CD14-positive monocyte (primary cell): ENCODE measurements at regions not wholly inside any gene's neighbourhood (a gene's known extent, or its start where the extent isn't known, plus 50 kb on each side); places are given as distances from the start of the nearest gene placed in this dataset.

Experiments used
- DNase-seq, 3 donors: peaks; one replicate each; pipeline ENCODE4 v3.0.0-alpha.2; 2011 to 2022
- H2AFZ ChIP-seq: 2 replicates; pipeline ENCODE4 v1.6.0; 2012; ENCODE audit warnings: mild to moderate bottlenecking, low read depth, low read length, inconsistent platforms; ENCODE audit not compliant: insufficient read depth, poor library complexity, severe bottlenecking
- H3K27ac ChIP-seq, 2 donors: 1 replicate in 1 of 2; 2 replicates in 1 of 2; pipeline ENCODE4 v1.5.1; 2012 to 2013; ENCODE audit warnings: low read length in 2 of 2, control low read depth in 1 of 2, inconsistent platforms in 1 of 2, low read depth in 1 of 2, mild to moderate bottlenecking in 1 of 2
- H3K27me3 ChIP-seq, 2 donors: one replicate each; pipeline versions ENCODE4 v1.6.0 to v1.6.1; 2011 to 2013; ENCODE audit warnings: low read length in 2 of 2; ENCODE audit not compliant: control insufficient read depth in 2 of 2, insufficient read depth in 2 of 2
- H3K36me3 ChIP-seq, 2 donors: replicated peaks in 1 of 2; 1 replicate in 1 of 2; 2 replicates in 1 of 2; pipeline versions ENCODE4 v1.5.1 to v1.6.1; 2012 to 2013; ENCODE audit warnings: low read length in 2 of 2, control low read depth in 1 of 2, inconsistent platforms in 1 of 2, mild to moderate bottlenecking in 1 of 2; ENCODE audit not compliant: insufficient read depth in 2 of 2, control insufficient read depth in 1 of 2
- H3K4me1 ChIP-seq, 2 donors: 1 replicate in 1 of 2; 2 replicates in 1 of 2; pipeline versions ENCODE4 v1.5.1 to v1.6.1; 2012 to 2013; ENCODE audit warnings: low read length in 2 of 2, control low read depth in 1 of 2, inconsistent platforms in 1 of 2, mild to moderate bottlenecking in 1 of 2, moderate library complexity in 1 of 2; ENCODE audit not compliant: insufficient read depth in 2 of 2, control insufficient read depth in 1 of 2
- H3K4me2 ChIP-seq: replicated peaks from 2 replicates; pipeline ENCODE3; 2012; ENCODE audit warnings: low read length, moderate library complexity, mild to moderate bottlenecking; ENCODE audit not compliant: poor library complexity, severe bottlenecking; ENCODE audit errors: extremely low read depth
- H3K4me3 ChIP-seq, 3 experiments: fragments of 200-600 bp in 1 of 3; sonication (generic) in 1 of 3; replicated peaks in 1 of 3; 1 replicate in 2 of 3; 2 replicates in 1 of 3; pipeline ENCODE4 v1.5.1; 2011 to 2013; ENCODE audit warnings: low read length in 3 of 3, mild to moderate bottlenecking in 3 of 3, control low read depth in 2 of 3, low read depth in 2 of 3, inconsistent platforms in 1 of 3, moderate library complexity in 1 of 3
- H3K79me2 ChIP-seq: 2 replicates; pipeline ENCODE4 v1.6.0; 2012; ENCODE audit warnings: mild to moderate bottlenecking, control low read depth, inconsistent platforms, low read length, moderate library complexity; ENCODE audit not compliant: insufficient read depth
- H3K9ac ChIP-seq: 2 replicates; pipeline ENCODE4 v1.6.0; 2017; ENCODE audit warnings: low read length, mild to moderate bottlenecking; ENCODE audit not compliant: insufficient read depth, poor library complexity, severe bottlenecking
- H3K9me3 ChIP-seq, 2 donors: replicated peaks in 1 of 2; 1 replicate in 1 of 2; 2 replicates in 1 of 2; pipeline versions ENCODE4 v1.5.1 to v1.6.1; 2012 to 2013; ENCODE audit warnings: low read length in 2 of 2, control low read depth in 1 of 2; ENCODE audit not compliant: control insufficient read depth in 1 of 2, insufficient read depth in 1 of 2
- H4K20me1 ChIP-seq: 2 replicates; pipeline ENCODE4 v1.6.0; 2012; ENCODE audit warnings: mild to moderate bottlenecking, low read length, control low read depth, moderate library complexity; ENCODE audit not compliant: insufficient read depth
- H3K27ac Mint-ChIP-seq, 7 donors: one replicate each; pipeline ENCODE4 v1.8.0; 2020; ENCODE audit warnings: mild to moderate bottlenecking in 7 of 7, mixed read lengths in 7 of 7, moderate library complexity in 6 of 7, inconsistent platforms in 2 of 7
- H3K27me3 Mint-ChIP-seq, 3 donors: one replicate each; pipeline ENCODE4 v1.8.0; 2021 to 2022; ENCODE audit warnings: low read depth in 3 of 3, mild to moderate bottlenecking in 3 of 3, mixed read lengths in 3 of 3, moderate library complexity in 3 of 3, inconsistent platforms in 1 of 3
- H3K36me3 Mint-ChIP-seq, 2 donors: one replicate each; pipeline ENCODE4 v1.8.0; 2020; ENCODE audit warnings: mixed read lengths in 2 of 2, inconsistent platforms in 1 of 2, mild to moderate bottlenecking in 1 of 2
- H3K4me1 Mint-ChIP-seq: one replicate; pipeline ENCODE4 v1.8.0; 2020; ENCODE audit warnings: mild to moderate bottlenecking, mixed read lengths
- H3K4me3 Mint-ChIP-seq, 2 donors: one replicate each; pipeline ENCODE4 v1.8.0; 2020; ENCODE audit warnings: mild to moderate bottlenecking in 2 of 2, mixed read lengths in 2 of 2, moderate library complexity in 1 of 2
- H3K9me3 Mint-ChIP-seq, 7 donors: one replicate each; pipeline ENCODE4 v1.8.0; 2020 to 2022; ENCODE audit warnings: mixed read lengths in 7 of 7, mild to moderate bottlenecking in 6 of 7, moderate library complexity in 6 of 7, inconsistent platforms in 2 of 7
- WGBS: methylation state at CpG from one replicate; pipeline ENCODE4 v1.1.5; 2013; ENCODE audit warnings: missing lambda C conversion rate; ENCODE audit not compliant: insufficient coverage; 5-methylcytosine and 5-hydroxymethylcytosine counted together
- intact Hi-C, 2 donors: fragments of 100-400 bp; cut with micrococcal nuclease; formaldehyde crosslinking; loops; one replicate each; pipeline versions ENCODE4 v1.15.0 to v1.15.1; 2023
- TF ChIP-seq, protein P1 (sequence below): fragments of 200-600 bp; IDR thresholded peaks from one replicate; pipeline ENCODE4 v1.8.0; 2022; ENCODE audit warnings: antibody characterized with exemption, mild to moderate bottlenecking

DNA sequence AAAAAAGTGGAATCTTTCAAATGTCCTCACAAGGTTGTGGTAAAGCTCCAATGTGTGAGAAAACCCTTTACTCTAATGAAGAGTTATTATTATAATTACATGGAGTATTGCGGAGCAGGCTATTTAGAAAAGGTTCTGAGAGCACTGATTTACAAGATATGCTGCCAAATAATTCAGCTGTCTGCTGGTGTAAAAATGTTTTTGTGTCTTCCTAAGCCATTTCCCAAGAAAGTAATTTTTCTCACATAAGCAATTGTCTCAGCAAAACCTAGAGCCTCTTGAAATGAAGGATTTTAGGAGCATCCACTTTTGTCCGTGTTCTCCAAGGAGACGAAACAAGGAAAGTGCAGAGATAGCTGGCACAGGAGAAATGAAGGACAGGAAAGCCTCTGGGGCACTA is 229.6 kb upstream of the STARD13 start:
- Histone ChIP-seq H4K20me1 (no peaks in the 10 kb centered on the region), H3K79me2 (no peaks in the 10 kb centered on the region), H3K4me3 (no peak overlapping the region), H3K27me3 (no peaks in the 10 kb centered on the region), H3K36me3 (no peaks in the 10 kb centered on the region), H3K27ac (no peak overlapping the region), H3K9ac (no peak overlapping the region), H3K4me2 (no peak overlapping the region), H3K4me1 (peaks cover 0 to 7% of the 10 kb centered on the region in 2 donors), H2AFZ (no peak overlapping the region), H3K9me3 (no peaks in the 10 kb centered on the region)
- Mint-ChIP-seq H3K27ac (no peak overlapping the region), H3K4me3 (no peak overlapping the region), H3K4me1 (peaks cover 11% of the 10 kb centered on the region), H3K36me3 (no peaks in the 10 kb centered on the region), H3K27me3 (peaks cover 0 to 2% (median 1%) of the 10 kb centered on the region in 3 donors), H3K9me3 (peaks cover 0 to 3% (median under 1%) of the 10 kb centered on the region in 7 donors)
- intact Hi-C loops = no loop called here
- TF ChIP-seq, protein P1, sequence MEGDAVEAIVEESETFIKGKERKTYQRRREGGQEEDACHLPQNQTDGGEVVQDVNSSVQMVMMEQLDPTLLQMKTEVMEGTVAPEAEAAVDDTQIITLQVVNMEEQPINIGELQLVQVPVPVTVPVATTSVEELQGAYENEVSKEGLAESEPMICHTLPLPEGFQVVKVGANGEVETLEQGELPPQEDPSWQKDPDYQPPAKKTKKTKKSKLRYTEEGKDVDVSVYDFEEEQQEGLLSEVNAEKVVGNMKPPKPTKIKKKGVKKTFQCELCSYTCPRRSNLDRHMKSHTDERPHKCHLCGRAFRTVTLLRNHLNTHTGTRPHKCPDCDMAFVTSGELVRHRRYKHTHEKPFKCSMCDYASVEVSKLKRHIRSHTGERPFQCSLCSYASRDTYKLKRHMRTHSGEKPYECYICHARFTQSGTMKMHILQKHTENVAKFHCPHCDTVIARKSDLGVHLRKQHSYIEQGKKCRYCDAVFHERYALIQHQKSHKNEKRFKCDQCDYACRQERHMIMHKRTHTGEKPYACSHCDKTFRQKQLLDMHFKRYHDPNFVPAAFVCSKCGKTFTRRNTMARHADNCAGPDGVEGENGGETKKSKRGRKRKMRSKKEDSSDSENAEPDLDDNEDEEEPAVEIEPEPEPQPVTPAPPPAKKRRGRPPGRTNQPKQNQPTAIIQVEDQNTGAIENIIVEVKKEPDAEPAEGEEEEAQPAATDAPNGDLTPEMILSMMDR = no peak
- DNase-seq = no peak
- WGBS = no CpG with 5 or more reads among the region's 3 CpGs

DNA sequence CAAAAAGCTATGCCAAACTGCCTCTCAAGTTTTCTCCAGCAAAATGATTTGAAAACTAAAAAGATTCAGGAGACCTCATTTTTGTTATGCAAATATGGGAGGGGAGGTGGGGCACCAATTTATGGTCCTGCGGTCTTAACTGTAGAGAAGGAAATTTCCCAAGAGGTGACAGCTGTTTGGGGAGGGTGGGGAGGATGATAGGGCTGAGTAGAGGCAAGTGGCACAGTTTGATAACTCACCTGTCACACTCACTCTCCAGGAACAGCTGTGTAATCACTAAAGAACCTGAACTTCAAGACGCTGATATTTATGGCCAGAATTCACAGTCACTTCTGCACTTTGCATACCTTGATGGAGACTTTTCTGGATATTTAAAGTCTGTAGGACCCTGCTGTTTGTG is 232.9 kb upstream of the STARD13 start:
- Histone ChIP-seq H3K4me3 (no peak overlapping the region), H3K4me2 (no peak overlapping the region), H3K79me2 (no peaks in the 10 kb centered on the region), H2AFZ (peak overlapping the region; percentile 3), H3K9me3 (no peaks in the 10 kb centered on the region), H3K4me1 (no peaks in the 10 kb centered on the region), H3K36me3 (no peaks in the 10 kb centered on the region), H3K27ac (no peak overlapping the region), H3K27me3 (no peaks in the 10 kb centered on the region), H4K20me1 (no peaks in the 10 kb centered on the region), H3K9ac (no peak overlapping the region)
- Mint-ChIP-seq H3K4me3 (no peak overlapping the region), H3K9me3 (peaks cover 0 to 3% (median 0%) of the 10 kb centered on the region in 7 donors), H3K4me1 (peaks cover 5% of the 10 kb centered on the region), H3K27me3 (peaks cover 0 to 2% (median 1%) of the 10 kb centered on the region in 3 donors), H3K27ac (no peak overlapping the region), H3K36me3 (no peaks in the 10 kb centered on the region)
- intact Hi-C loops = no loop called here
- TF ChIP-seq, protein P1 = no peak
- DNase-seq = no peak
- no CpG with 5 or more reads among the region's 2 CpGs for WGBS
